NCI-H1092 (cell line): ENCODE measurements at regions not wholly inside any gene's neighbourhood (a gene's known extent, or its start where the extent isn't known, plus 50 kb on each side); places are given as distances from the start of the nearest gene placed in this dataset.
"Not testable (repeated sequence)": the region's sequence is repeated elsewhere in the genome, so short reads cannot be mapped to it uniquely, and the experiment has no call there.

Experiments
- DNase-seq: peaks from one replicate; lab custom pipeline; 2025; lab: John Stamatoyannopoulos, UW

- peak; percentile 17 for DNase-seq
These were observed 177.6 kb upstream of the GLRA2 start for GRCh38 chrX:14351611-14352303.

DNA sequence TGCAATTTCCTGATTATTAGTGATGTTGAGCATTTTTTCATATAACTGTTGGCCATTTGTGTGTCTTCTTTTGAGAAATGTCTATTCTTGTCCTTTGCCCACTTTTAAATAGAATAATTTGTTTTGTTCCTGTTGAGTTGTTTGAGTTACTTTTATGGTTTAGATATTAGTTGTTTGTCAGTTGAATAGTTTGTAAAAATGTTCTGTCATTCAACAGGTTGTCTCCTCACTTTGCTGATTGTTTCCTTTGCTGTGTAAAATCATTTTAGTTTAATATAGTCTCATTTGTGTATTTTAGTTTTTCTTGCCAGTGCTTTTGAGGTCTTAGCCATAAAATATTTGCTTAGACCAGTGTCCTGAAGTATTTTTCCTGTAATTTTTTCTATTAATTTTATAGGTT lies 181.8 kb upstream of the GLRA2 start:
- DNase-seq, result no peak

GRCh38 chrX:14344172-14344940 lies 185.0 kb upstream of the GLRA2 start:
- DNase-seq, result no peak

DNA sequence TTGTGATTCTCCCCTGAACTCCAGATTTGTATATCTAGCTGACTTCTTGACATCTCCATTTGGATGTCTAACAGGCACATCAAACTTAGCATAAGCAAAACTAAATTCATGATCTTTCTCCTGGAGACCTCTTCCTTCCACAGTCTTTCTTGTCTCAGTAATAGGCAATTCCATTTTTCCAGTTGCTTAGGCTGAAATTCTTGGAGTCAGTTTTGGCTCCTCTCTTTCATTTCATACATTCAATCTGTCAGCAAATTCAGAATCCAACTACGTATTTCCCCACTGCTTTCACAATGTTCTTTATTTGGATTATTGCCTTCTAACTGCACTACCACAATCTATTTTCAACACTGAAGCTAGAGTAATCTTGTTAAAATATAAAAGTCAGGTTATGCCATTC lies 219.9 kb upstream of the GLRA2 start:
- DNase-seq, result no peak

DNA sequence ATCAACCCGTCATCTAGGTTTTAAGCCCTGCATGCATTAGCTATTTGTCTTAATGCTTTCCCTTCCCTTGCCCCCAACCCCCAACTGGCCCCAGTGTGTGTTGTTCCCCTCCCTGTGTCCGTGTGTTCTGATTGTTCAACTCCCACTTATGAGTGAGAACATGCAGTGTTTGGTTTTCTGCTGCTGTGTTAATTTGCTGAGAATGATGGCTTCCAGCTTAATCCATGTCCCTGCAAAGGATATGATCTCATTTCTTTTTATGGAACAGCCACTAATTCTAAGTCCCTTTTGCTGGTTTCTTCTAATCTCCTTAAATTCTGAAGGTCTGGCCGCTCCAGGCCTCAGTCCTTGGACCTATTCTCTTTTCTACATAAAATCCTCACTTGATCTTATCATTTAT lies 220.4 kb upstream of the GLRA2 start:
- DNase-seq, result not testable (repeated sequence)

DNA sequence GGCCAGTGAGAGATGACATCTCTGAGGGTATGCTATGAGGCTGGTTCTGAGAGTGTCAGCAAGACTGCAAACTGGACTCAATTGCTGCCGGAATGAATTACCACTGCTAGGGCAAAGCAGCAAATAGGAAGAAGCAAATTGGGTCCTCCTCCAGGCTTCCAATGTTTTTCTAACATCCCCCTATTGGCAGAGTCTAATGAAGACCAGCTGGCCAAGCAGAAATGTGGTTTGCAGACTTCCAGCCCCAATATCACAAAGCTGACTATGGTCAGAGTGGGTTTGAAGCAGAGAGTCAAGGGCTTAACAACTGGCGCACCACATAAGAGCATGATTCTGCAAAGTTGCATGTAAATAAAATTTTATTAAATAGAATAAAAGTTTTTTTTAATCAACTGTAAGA lies 225.4 kb upstream of the GLRA2 start:
- no peak for DNase-seq

GRCh38 chrX:14302561-14302960 lies 226.8 kb upstream of the GLRA2 start:
- not testable (repeated sequence) for DNase-seq

GRCh38 chrX:14300376-14300775 lies 229.0 kb upstream of the GLRA2 start:
- DNase-seq, result no peak

DNA sequence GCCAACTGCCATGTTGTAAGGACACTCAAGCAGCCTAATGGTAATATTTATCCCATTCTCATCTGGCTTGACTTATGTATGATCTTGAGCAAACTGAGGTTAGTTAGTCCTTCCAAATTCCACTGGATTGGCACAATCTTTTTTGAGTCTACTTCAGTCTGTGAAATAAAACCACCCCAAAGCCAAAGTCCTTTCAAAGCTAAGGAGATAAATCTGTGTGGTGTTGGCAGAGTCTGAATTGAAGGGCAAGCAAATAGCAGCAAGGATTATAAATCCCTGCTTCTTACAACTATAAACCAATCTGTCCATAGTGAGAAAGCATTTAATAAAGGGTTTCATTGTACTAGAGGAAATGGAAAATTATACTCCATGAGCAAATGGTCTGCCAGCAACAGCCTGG lies 233.9 kb upstream of the GLRA2 start:
- DNase-seq, result no peak

GRCh38 chrX:14291666-14292500 lies 237.5 kb upstream of the GLRA2 start:
- DNase-seq, result no peak

GRCh38 chrX:14290335-14290734 lies 239.0 kb upstream of the GLRA2 start:
- DNase-seq, result no peak

DNA sequence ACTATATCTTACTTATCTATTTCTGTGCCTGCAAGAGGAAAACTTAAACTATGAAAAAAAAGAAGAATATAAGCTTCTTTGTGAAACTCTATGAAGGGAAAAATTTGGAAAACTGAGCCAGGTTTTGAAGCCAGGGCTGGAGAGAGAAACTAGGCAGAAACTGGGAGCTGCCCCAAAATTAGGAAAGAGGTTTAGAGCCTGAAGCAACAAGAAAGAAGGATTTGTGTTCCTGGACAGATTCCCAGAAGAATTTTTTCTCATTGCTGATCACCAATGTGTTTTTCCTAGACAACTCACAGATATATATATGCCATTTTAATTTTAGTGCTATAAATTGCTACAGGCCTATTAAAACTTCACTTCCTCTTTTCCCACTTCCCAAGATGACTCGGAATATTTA lies 245.0 kb upstream of the GEMIN8 start:
- no peak for DNase-seq

GRCh38 chrX:14267216-14267615 lies 237.5 kb upstream of the GEMIN8 start:
- no peak for DNase-seq

DNA sequence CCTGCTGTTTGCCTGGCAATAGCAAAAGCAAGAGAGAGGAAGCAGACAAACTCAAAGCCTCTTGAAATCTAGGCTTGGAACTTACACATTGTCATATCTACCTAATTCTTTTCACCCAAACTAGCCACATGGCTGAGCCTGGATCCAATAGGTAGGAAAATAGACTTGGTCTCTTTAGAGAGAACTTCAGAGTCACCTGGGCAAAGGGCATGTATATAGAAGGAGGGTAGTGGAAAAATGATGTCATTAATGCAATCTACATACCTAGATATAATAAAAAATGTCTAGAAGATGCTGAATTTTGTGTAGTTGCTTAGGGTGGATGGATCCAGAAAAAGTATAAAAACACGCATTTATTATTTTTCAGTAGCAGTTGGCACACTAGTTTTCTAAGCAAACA lies 237.0 kb upstream of the GEMIN8 start:
- no peak for DNase-seq

- DNase-seq, result no peak
These were observed 214.1 kb upstream of the GEMIN8 start for GRCh38 chrX:14243823-14244222.

GRCh38 chrX:14235004-14235403 lies 205.3 kb upstream of the GEMIN8 start:
- DNase-seq, result no peak

GRCh38 chrX:14232688-14233087 lies 203.0 kb upstream of the GEMIN8 start:
- no peak for DNase-seq

DNA sequence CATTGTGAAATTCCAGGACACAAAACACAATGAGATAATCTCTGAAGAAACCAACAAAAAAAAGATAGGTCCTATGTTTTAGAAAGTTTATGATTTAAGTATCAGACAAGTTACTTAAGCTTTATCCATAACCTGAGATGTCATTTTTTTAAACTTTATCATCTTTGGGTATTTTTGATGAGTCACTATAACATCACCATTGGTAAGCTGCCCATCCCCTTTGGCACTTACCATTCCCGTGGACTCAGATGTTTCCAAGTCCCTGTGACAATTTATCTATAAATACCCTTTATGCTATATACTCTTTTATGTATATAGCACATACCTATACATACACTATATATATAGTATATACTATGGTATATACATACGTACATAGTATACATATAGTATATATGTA lies 198.9 kb upstream of the GEMIN8 start:
- DNase-seq, result no peak

DNA sequence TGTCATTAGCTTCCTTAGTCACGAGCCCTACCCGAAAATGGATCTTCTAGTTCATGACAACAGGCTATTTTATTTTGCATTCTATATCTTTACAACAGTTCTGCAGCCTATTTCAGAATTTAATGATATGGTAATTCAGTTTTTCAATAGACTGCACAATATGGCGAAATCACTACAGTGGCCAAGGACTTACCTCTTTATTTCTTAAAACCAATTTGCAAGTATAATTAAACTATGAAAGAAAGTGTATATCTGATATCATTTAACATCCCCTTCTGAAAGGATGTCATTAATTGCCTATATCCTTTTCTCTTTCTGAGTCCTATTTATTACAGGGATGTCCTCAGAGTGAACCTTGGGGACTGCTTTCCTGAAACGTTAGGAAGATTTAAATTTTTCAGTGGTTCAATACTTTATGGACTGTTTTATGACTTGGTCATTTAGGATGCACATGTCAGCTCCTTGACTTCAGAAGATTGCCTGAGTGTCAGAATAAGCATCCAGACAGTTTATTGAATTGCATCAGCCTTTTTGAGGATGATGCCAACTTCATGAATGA lies 190.8 kb upstream of the GEMIN8 start:
- no peak for DNase-seq

DNA sequence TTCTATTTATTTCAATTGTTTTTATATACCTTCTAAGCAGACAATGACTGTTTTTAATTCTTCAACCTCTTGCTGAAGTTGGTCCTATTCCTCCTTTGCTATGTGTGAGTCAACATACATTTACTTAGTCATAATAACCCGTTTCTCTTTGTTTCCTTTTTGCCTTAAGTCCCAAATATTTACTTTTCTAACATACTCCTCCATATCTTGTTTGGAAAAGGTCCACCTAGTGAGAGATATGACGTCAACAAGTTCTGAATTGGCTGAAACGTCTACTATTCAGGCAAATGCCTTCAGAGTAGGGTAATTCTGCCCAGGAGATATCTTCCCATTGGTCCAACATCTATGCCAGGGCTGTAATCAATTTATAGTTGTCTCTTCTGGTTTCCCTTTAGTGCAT lies 179.3 kb upstream of the GEMIN8 start:
- DNase-seq, result no peak

DNA sequence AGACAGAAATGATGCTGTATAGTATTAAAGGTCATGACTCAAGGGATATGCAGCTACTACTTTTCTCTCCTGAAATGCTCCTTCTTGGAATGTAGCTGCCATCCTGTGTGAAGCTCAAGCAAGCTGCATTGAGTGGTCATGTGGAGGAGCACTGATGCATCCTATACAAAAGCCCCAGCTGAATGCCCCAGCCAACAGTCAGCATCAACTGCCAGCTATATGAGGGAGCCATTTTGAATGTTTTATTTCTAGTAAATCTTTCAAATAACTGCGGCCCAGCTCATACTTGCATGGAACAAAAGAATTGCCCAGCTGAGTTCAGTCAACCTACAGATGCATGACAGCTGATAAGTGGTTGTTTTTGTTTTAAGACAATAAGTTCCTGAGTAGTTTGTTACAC lies 165.0 kb upstream of the GEMIN8 start:
- no peak for DNase-seq

GRCh38 chrX:14193547-14193946 lies 163.9 kb upstream of the GEMIN8 start:
- DNase-seq, result no peak

DNA sequence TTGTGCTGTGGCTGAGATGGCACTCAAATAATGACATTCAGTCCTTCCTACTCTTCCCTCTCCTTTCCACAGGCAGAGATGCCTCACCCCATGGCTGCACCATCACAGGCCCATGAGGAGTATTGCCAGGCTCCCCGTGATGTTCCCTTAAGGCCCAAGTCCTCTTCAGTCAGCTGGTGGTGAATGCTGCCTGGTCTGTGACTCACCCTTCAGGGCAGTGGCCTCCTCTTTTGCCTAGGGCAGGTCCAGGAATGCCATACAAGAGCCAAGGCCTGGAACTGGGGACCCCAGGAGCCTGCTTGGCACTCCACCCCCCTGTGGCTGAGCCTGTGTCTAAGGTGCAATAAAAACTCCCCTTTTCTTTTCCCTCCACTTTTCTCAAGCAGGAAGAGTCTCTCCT lies 144.2 kb upstream of the GEMIN8 start:
- no peak for DNase-seq
